Cardiac muscle cell (in vitro differentiated cells and primary cell): ENCODE measurements at regions not wholly inside any gene's neighbourhood (a gene's known extent, or its start where the extent isn't known, plus 50 kb on each side); places are given as distances from the start of the nearest gene placed in this dataset.

Experiments
- DNase-seq, 2 donors: peaks; one replicate each; pipeline versions ENCODE4 v3.0.0 to v3.0.0-alpha.2; 2010 to 2017; ENCODE audit warnings: low read depth in 1 of 2, low spot score in 1 of 2
- H3K27ac ChIP-seq: fragments of 200-600 bp; sonication (generic); 2 replicates; pipeline ENCODE4 v1.5.1; 2016
- H3K27me3 ChIP-seq: fragments of 200-600 bp; sonication (generic); 2 replicates; pipeline ENCODE4 v1.6.0; 2016; ENCODE audit warnings: control low read depth
- H3K36me3 ChIP-seq: fragments of 200-600 bp; sonication (generic); 2 replicates; pipeline ENCODE4 v1.5.1; 2016; ENCODE audit warnings: control low read depth
- H3K4me1 ChIP-seq: fragments of 200-600 bp; sonication (generic); 2 replicates; pipeline ENCODE4 v1.8.1; 2017; ENCODE audit warnings: low read depth, mild to moderate bottlenecking, mixed run types
- H3K4me3 ChIP-seq: fragments of 200-600 bp; sonication (generic); 2 replicates; pipeline ENCODE4 v1.5.1; 2016; ENCODE audit warnings: mild to moderate bottlenecking
- H3K9me3 ChIP-seq: fragments of 200-600 bp; sonication (generic); 2 replicates; pipeline ENCODE4 v1.5.1; 2017; ENCODE audit warnings: low read depth, mild to moderate bottlenecking, control low read depth
- CTCF ChIP-seq: IDR thresholded peaks from 2 replicates; pipeline ENCODE4 v1.5.1; 2012; ENCODE audit warnings: low read depth, mild to moderate bottlenecking, low read length

- peak in 1 of 2 donors; percentile 64 for DNase-seq
- H3K4me3 ChIP-seq: no peak overlapping the region
- H3K4me1 ChIP-seq: peaks cover 6% of the 10 kb centered on the region
- no peaks in the 10 kb centered on the region for H3K9me3 ChIP-seq
- H3K27ac ChIP-seq: no peak overlapping the region
- no peaks in the 10 kb centered on the region for H3K36me3 ChIP-seq
- no peaks in the 10 kb centered on the region for H3K27me3 ChIP-seq
- no peak for TF ChIP-seq CTCF
Observed at GRCh38 chr14:54189748-54190354, 207.0 kb upstream of the CDKN3 start.

GRCh38 chr14:54191846-54192245 is 205.0 kb upstream of the CDKN3 start:
- Histone ChIP-seq H3K9me3 (no peaks in the 10 kb centered on the region), H3K27ac (no peak overlapping the region), H3K4me3 (no peak overlapping the region), H3K36me3 (no peaks in the 10 kb centered on the region), H3K4me1 (peaks cover under 1% of the 10 kb centered on the region), H3K27me3 (no peaks in the 10 kb centered on the region)
- no peak for DNase-seq
- no peak for TF ChIP-seq CTCF

GRCh38 chr14:54192610-54193009 is 204.2 kb upstream of the CDKN3 start:
- TF ChIP-seq CTCF: no peak
- Histone ChIP-seq H3K27ac (no peak overlapping the region), H3K9me3 (no peaks in the 10 kb centered on the region), H3K27me3 (no peaks in the 10 kb centered on the region), H3K36me3 (no peaks in the 10 kb centered on the region), H3K4me3 (no peak overlapping the region), H3K4me1 (no peaks in the 10 kb centered on the region)
- DNase-seq: no peak

GRCh38 chr14:54193871-54194270 is 202.9 kb upstream of the CDKN3 start:
- no peak for TF ChIP-seq CTCF
- no peak for DNase-seq
- Histone ChIP-seq H3K4me3 (no peak overlapping the region), H3K4me1 (no peaks in the 10 kb centered on the region), H3K27me3 (no peaks in the 10 kb centered on the region), H3K9me3 (no peaks in the 10 kb centered on the region), H3K36me3 (no peaks in the 10 kb centered on the region), H3K27ac (no peak overlapping the region)

GRCh38 chr14:54194501-54194900 is 202.3 kb upstream of the CDKN3 start:
- TF ChIP-seq CTCF: no peak
- peak in 1 of 2 donors; percentile 55 for DNase-seq

More at GRCh38 chr14:54194501-54194900, 202.3 kb upstream of the CDKN3 start:
- no peaks in the 10 kb centered on the region for H3K27me3 ChIP-seq
- no peaks in the 10 kb centered on the region for H3K4me1 ChIP-seq
- H3K9me3 ChIP-seq: no peaks in the 10 kb centered on the region
- H3K4me3 ChIP-seq: no peak overlapping the region
- H3K27ac ChIP-seq: no peak overlapping the region
- no peaks in the 10 kb centered on the region for H3K36me3 ChIP-seq
